ENCODE measurements at regions not wholly inside any gene's neighbourhood (a gene's known extent, or its start where the extent isn't known, plus 50 kb on each side); places are given as distances from the start of the nearest gene placed in this dataset.

DNA sequence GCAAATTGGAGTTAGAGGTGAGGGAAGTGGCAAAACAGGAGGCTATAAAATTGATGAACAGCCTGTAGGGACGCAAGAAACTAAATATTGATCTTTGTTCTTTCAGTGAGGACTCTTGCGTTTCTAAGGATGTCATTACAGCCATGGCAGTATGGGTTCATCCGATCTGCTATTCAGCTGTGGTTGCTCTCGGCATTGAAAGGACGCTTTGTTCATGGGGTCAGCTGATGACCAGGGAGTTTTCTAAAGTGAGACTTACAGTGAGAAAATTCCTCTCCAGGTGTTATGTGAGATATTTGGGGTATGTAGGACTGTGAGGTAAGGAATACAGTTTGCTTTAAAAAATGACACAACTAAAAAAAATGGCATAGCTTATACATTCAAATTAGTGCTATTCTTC, 52.7 kb upstream of the PELI1 start:
- ATAC-seq (ENCODE audit: insufficient read depth, low FRiP score), result no peak
- no peak for DNase-seq
- Histone ChIP-seq H3K27ac (ENCODE audit: low read depth in 1 of 2, low read length in 1 of 2) (no peak overlapping the region), H3K4me3 (no peak overlapping the region), H3K4me1 (ENCODE audit: control insufficient read depth in 5 of 5, insufficient read depth in 5 of 5, low read length in 5 of 5) (peaks cover 0 to 10% (median 6%) of the 10 kb centered on the region in 5 donors), H3K36me3 (ENCODE audit: control insufficient read depth in 4 of 4, insufficient read depth in 4 of 4, low read length in 4 of 4) (no peaks in the 10 kb centered on the region), H3K9me3 (ENCODE audit: control insufficient read depth in 4 of 4, insufficient read depth in 3 of 4, low read length in 3 of 4) (no peaks in the 10 kb centered on the region), H3K9ac (ENCODE audit: insufficient read depth in 1 of 2, low read length in 2 of 2) (no peak overlapping the region), H3K27me3 (ENCODE audit: control insufficient read depth in 3 of 3, insufficient read depth in 3 of 3, low read length in 2 of 3) (no peaks in the 10 kb centered on the region)
- TF ChIP-seq, protein P1, sequence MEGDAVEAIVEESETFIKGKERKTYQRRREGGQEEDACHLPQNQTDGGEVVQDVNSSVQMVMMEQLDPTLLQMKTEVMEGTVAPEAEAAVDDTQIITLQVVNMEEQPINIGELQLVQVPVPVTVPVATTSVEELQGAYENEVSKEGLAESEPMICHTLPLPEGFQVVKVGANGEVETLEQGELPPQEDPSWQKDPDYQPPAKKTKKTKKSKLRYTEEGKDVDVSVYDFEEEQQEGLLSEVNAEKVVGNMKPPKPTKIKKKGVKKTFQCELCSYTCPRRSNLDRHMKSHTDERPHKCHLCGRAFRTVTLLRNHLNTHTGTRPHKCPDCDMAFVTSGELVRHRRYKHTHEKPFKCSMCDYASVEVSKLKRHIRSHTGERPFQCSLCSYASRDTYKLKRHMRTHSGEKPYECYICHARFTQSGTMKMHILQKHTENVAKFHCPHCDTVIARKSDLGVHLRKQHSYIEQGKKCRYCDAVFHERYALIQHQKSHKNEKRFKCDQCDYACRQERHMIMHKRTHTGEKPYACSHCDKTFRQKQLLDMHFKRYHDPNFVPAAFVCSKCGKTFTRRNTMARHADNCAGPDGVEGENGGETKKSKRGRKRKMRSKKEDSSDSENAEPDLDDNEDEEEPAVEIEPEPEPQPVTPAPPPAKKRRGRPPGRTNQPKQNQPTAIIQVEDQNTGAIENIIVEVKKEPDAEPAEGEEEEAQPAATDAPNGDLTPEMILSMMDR (IDR thresholded peaks at IDR 0.05; ENCODE audit: control extremely low read depth, extremely low read depth), result no peak
- WGBS, 2 donors, result 91 to 95% methylated on average over 5 of the region's 5 CpGs

DNA sequence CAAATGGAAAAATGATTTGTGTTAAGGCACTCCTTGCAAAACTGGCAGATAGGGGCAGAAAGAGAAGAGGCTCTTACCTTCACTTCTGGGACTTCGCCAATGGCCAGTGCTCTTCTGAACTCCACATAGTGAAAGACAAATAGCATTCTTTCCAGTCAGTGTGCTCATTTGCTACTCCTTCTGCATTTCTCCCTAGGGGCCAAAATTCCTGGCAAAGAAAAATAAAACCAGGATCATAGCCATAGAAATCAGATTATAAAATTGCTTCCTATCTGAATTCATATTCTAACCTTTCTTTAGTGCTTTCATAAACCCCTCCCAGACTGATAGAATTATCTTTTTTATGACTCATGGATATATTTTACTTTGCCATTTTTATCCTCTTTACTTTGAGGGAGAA, 56.9 kb upstream of the PELI1 start:
- ATAC-seq (ENCODE audit: insufficient read depth, low FRiP score), result no peak
- Histone ChIP-seq H3K36me3 (ENCODE audit: control insufficient read depth in 4 of 4, insufficient read depth in 4 of 4, low read length in 4 of 4) (no peaks in the 10 kb centered on the region), H3K9me3 (ENCODE audit: control insufficient read depth in 4 of 4, insufficient read depth in 3 of 4, low read length in 3 of 4) (no peaks in the 10 kb centered on the region), H3K27me3 (ENCODE audit: control insufficient read depth in 3 of 3, insufficient read depth in 3 of 3, low read length in 2 of 3) (no peaks in the 10 kb centered on the region), H3K4me1 (ENCODE audit: control insufficient read depth in 5 of 5, insufficient read depth in 5 of 5, low read length in 5 of 5) (peaks cover 5 to 41% (median 17%) of the 10 kb centered on the region in 5 donors), H3K9ac (ENCODE audit: insufficient read depth in 1 of 2, low read length in 2 of 2) (no peak overlapping the region), H3K4me3 (no peak overlapping the region), H3K27ac (ENCODE audit: low read depth in 1 of 2, low read length in 1 of 2) (peak overlapping the region in 1 of 2 donors; percentile 40)
- DNase-seq, result peak in 1 of 3 donors; percentile 46
- WGBS, 2 donors, result 55 to 94% methylated on average over 1 of the region's 1 CpG
- TF ChIP-seq, protein P1 (IDR thresholded peaks at IDR 0.05; ENCODE audit: control extremely low read depth, extremely low read depth), result no peak

GRCh38 chr2:64202206-64202845, 58.1 kb upstream of the PELI1 start:
- no peak overlapping the region for H3K4me3 ChIP-seq
- no peaks in the 10 kb centered on the region for H3K36me3 ChIP-seq (ENCODE audit: control insufficient read depth in 4 of 4, insufficient read depth in 4 of 4, low read length in 4 of 4)
- H3K27me3 ChIP-seq (ENCODE audit: control insufficient read depth in 3 of 3, insufficient read depth in 3 of 3, low read length in 2 of 3), result no peaks in the 10 kb centered on the region
- H3K4me1 ChIP-seq (ENCODE audit: control insufficient read depth in 5 of 5, insufficient read depth in 5 of 5, low read length in 5 of 5), result peaks cover 5 to 41% (median 17%) of the 10 kb centered on the region in 5 donors
- ATAC-seq (ENCODE audit: insufficient read depth, low FRiP score) (no peak), DNase-seq (peak; percentile 41 to 99 (median 99))
- peak overlapping the region in 1 of 2 donors; percentile 77 for H3K27ac ChIP-seq (ENCODE audit: low read depth in 1 of 2, low read length in 1 of 2)
- peak overlapping the region in 1 of 2 donors; percentile 61 for H3K9ac ChIP-seq (ENCODE audit: insufficient read depth in 1 of 2, low read length in 2 of 2)
- TF ChIP-seq, protein P1 (IDR thresholded peaks at IDR 0.05; ENCODE audit: control extremely low read depth, extremely low read depth), result no peak
- no peaks in the 10 kb centered on the region for H3K9me3 ChIP-seq (ENCODE audit: control insufficient read depth in 4 of 4, insufficient read depth in 3 of 4, low read length in 3 of 4)
- WGBS, 2 donors, result 37 to 64% methylated on average over 4 of the region's 4 CpGs
